ENCODE measurements at regions not wholly inside any gene's neighbourhood (a gene's known extent, or its start where the extent isn't known, plus 50 kb on each side); places are given as distances from the start of the nearest gene placed in this dataset.

DNA sequence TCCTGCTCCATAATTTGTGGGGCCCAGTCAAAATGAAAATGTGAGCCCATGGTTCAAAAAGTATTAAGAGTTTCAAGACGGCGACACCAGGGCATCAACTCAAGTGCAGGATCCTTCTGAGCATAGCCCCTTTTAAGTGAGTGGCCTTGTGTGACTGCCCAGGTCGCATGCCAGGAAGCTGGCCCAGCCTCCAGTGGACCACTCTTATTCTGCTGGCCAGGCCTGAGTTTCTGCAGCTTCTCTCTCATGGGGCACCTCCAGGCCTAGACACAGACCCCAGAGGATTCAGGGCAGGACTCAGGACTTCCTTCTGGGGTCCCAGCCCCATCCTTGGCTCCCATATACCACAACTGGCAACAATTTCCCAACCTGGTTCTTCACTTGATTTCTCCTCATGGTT lies 83.5 kb upstream of the HAAO start:
- no peak for DNase-seq (ENCODE audit: low read depth)
- TF ChIP-seq MYC (IDR thresholded peaks at IDR 0.05; ENCODE audit: low read depth, low read length) = no peak
- TF ChIP-seq, protein P1, sequence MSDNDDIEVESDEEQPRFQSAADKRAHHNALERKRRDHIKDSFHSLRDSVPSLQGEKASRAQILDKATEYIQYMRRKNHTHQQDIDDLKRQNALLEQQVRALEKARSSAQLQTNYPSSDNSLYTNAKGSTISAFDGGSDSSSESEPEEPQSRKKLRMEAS (IDR thresholded peaks at IDR 0.05; ENCODE audit: low read depth, low read length) = no peak
- TF ChIP-seq CTCF (IDR thresholded peaks at IDR 0.05; ENCODE audit: low read depth, low read length) = no peak
- H3K4me3 ChIP-seq (ENCODE audit: low read depth, low read length) = no peak overlapping the region

GRCh38 chr2:42874949-42875801 lies 82.8 kb upstream of the HAAO start:
- no peak for DNase-seq (ENCODE audit: low read depth)
- TF ChIP-seq MYC (IDR thresholded peaks at IDR 0.05; ENCODE audit: low read depth, low read length) = no peak
- TF ChIP-seq CTCF (IDR thresholded peaks at IDR 0.05; ENCODE audit: low read depth, low read length) = no peak
- TF ChIP-seq, protein P1 (IDR thresholded peaks at IDR 0.05; ENCODE audit: low read depth, low read length) = no peak
- TF ChIP-seq POLR2A (IDR thresholded peaks at IDR 0.05; ENCODE audit: extremely low read depth, insufficient read length) = no peak

GRCh38 chr2:42872721-42873120 lies 80.3 kb upstream of the HAAO start:
- TF ChIP-seq, protein P1 (IDR thresholded peaks at IDR 0.05; ENCODE audit: low read depth, low read length) = no peak
- DNase-seq (ENCODE audit: low read depth) = peak; percentile 59
- no peak overlapping the region for H3K4me3 ChIP-seq (ENCODE audit: low read depth, low read length)

More at GRCh38 chr2:42874949-42875801, 82.8 kb upstream of the HAAO start:
- H3K4me3 ChIP-seq (ENCODE audit: low read depth, low read length) = no peak overlapping the region

- no peak for DNase-seq (ENCODE audit: low read depth)
- TF ChIP-seq, protein P1 (IDR thresholded peaks at IDR 0.05; ENCODE audit: low read depth, low read length) = no peak
- TF ChIP-seq CTCF (IDR thresholded peaks at IDR 0.05; ENCODE audit: low read depth, low read length) (no peak), MYC (IDR thresholded peaks at IDR 0.05; ENCODE audit: low read depth, low read length) (no peak), POLR2A (IDR thresholded peaks at IDR 0.05; ENCODE audit: extremely low read depth, insufficient read length) (no peak)
- H3K4me3 ChIP-seq (ENCODE audit: low read depth, low read length) = no peak overlapping the region
These were observed 79.0 kb upstream of the HAAO start for GRCh38 chr2:42871372-42871771.

DNA sequence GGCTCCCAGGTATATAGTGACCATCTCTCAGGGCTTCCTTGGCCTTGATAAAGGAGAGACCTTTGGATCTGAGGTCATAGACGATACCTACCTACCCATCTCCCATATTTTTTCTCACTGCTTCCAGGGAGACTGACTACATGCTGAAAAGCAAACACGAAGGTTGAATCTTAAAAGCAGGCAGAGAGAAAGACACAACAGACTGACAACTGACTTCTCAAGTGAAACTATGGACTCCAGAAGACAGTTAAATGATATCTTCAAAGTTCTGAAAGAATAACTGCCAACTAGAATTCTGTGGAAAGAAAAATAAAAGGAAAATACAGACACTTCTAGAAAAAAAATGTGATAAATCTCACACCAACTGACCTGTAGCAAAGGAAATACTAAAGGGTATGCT lies 76.5 kb upstream of the HAAO start:
- DNase-seq (ENCODE audit: low read depth) = peak; percentile 31
- TF ChIP-seq POLR2A (IDR thresholded peaks at IDR 0.05; ENCODE audit: extremely low read depth, insufficient read length) (no peak), MYC (IDR thresholded peaks at IDR 0.05; ENCODE audit: low read depth, low read length) (no peak), CTCF (IDR thresholded peaks at IDR 0.05; ENCODE audit: low read depth, low read length) (no peak)
- TF ChIP-seq, protein P1 (IDR thresholded peaks at IDR 0.05; ENCODE audit: low read depth, low read length) = no peak
- no peak overlapping the region for H3K4me3 ChIP-seq (ENCODE audit: low read depth, low read length)

GRCh38 chr2:42868096-42868495 lies 75.7 kb upstream of the HAAO start:
- H3K4me3 ChIP-seq (ENCODE audit: low read depth, low read length) = no peak overlapping the region
- TF ChIP-seq POLR2A (IDR thresholded peaks at IDR 0.05; ENCODE audit: extremely low read depth, insufficient read length) (no peak), CTCF (IDR thresholded peaks at IDR 0.05; ENCODE audit: low read depth, low read length) (no peak), MYC (IDR thresholded peaks at IDR 0.05; ENCODE audit: low read depth, low read length) (no peak)
- TF ChIP-seq, protein P1 (IDR thresholded peaks at IDR 0.05; ENCODE audit: low read depth, low read length) = no peak
- DNase-seq (ENCODE audit: low read depth) = no peak
